ENCODE measurements at regions not wholly inside any gene's neighbourhood (a gene's known extent, or its start where the extent isn't known, plus 50 kb on each side); places are given as distances from the start of the nearest gene placed in this dataset.
"Not testable (repeated sequence)": the region's sequence is repeated elsewhere in the genome, so short reads cannot be mapped to it uniquely, and the experiment has no call there.

GRCh38 chr2:239818086-239818485 is 207.1 kb downstream of the NDUFA10 start:
- no peak for FAIRE-seq

- not testable (repeated sequence) for FAIRE-seq
Observed at GRCh38 chr2:239817468-239818031, 207.6 kb downstream of the NDUFA10 start.

- FAIRE-seq: no peak
Observed at GRCh38 chr2:239816576-239817467, 208.3 kb downstream of the NDUFA10 start.

GRCh38 chr2:239815671-239816070 is 209.5 kb downstream of the NDUFA10 start:
- FAIRE-seq: no peak

- no peak for FAIRE-seq
Observed at GRCh38 chr2:239814861-239815601, 210.1 kb downstream of the NDUFA10 start.

- no peak for FAIRE-seq
Observed at GRCh38 chr2:239814116-239814860, 210.9 kb downstream of the NDUFA10 start.

GRCh38 chr2:239813261-239814115 is 211.7 kb downstream of the NDUFA10 start:
- FAIRE-seq: no peak

GRCh38 chr2:239811806-239812560 is 213.2 kb downstream of the NDUFA10 start:
- no peak for FAIRE-seq

GRCh38 chr2:239811111-239811781 is 213.9 kb downstream of the NDUFA10 start:
- FAIRE-seq: no peak

GRCh38 chr2:239809391-239809790 is 215.8 kb downstream of the NDUFA10 start:
- no peak for FAIRE-seq

GRCh38 chr2:239807568-239807967 is 217.6 kb downstream of the NDUFA10 start:
- FAIRE-seq: no peak

GRCh38 chr2:239806758-239807434 is 218.2 kb downstream of the NDUFA10 start:
- no peak for FAIRE-seq

GRCh38 chr2:239806276-239806675 is 218.9 kb downstream of the NDUFA10 start:
- no peak for FAIRE-seq

- FAIRE-seq: no peak
Observed at GRCh38 chr2:239805414-239805813, 219.7 kb downstream of the NDUFA10 start.

GRCh38 chr2:239805043-239805329 is 220.2 kb downstream of the NDUFA10 start:
- FAIRE-seq: no peak

- no peak for FAIRE-seq
Observed at GRCh38 chr2:239804161-239805042, 220.7 kb downstream of the NDUFA10 start.

GRCh38 chr2:239803766-239804115 is 221.4 kb downstream of the NDUFA10 start:
- FAIRE-seq: no peak

- no peak for FAIRE-seq
Observed at GRCh38 chr2:239803102-239803765, 221.9 kb downstream of the NDUFA10 start.

GRCh38 chr2:239802185-239802649 is 222.9 kb downstream of the NDUFA10 start:
- FAIRE-seq: no peak

Measured in islet of Langerhans (tissue), 1 donor.